ENCODE measurements at regions not wholly inside any gene's neighbourhood (a gene's known extent, or its start where the extent isn't known, plus 50 kb on each side); places are given as distances from the start of the nearest gene placed in this dataset.

GRCh38 chr1:242692988-242693387 lies 168.5 kb upstream of the PLD5 start:
- H3K36me3 ChIP-seq (ENCODE audit: control insufficient read depth in 1 of 2, insufficient read depth in 2 of 2, low read length in 2 of 2): no peaks in the 10 kb centered on the region
- DNase-seq (ENCODE audit: low read depth, low spot score) (no peak), ATAC-seq (no peak)
- CTCF ChIA-PET: no interaction called here
- no peaks in the 10 kb centered on the region for H3K9me2 ChIP-seq (ENCODE audit: insufficient read depth)
- no peaks in the 10 kb centered on the region for H3K4me1 ChIP-seq (ENCODE audit: control insufficient read depth in 1 of 2, insufficient read depth in 2 of 2, low read length in 2 of 2)
- RAD21 ChIA-PET (ENCODE audit: low non-redundant PET in 1 of 2, low total read pairs in 2 of 2, uncharacterized antibody in 2 of 2, unreplicated experiment in 2 of 2): no interaction called here
- H4K20me1 ChIP-seq (ENCODE audit: insufficient read depth): no peaks in the 10 kb centered on the region
- no peaks in the 10 kb centered on the region for H3K27me3 ChIP-seq (ENCODE audit: insufficient read depth, low read length)
- H3K27ac ChIP-seq (ENCODE audit: low read depth, low read length): no peak overlapping the region
- no peak for TF ChIP-seq ZBTB33 (IDR thresholded peaks at IDR 0.05; ENCODE audit: extremely low read depth, insufficient replicate concordance, low read length)
- no peak for TF ChIP-seq REST (IDR thresholded peaks at IDR 0.05; ENCODE audit: low read depth)
- TF ChIP-seq TCF7L2 (IDR thresholded peaks at IDR 0.05; ENCODE audit: borderline replicate concordance, extremely low read depth, insufficient read depth, insufficient read length): no peak
- no peak for TF ChIP-seq EZH2phosphoT487 (IDR thresholded peaks at IDR 0.05; ENCODE audit: borderline replicate concordance)
- TF ChIP-seq ELF1 (IDR thresholded peaks at IDR 0.05; ENCODE audit: borderline replicate concordance, low read depth): no peak
- no peak for TF ChIP-seq RAD21 (IDR thresholded peaks at IDR 0.05; ENCODE audit: low read depth)
- TF ChIP-seq SP1 (IDR thresholded peaks at IDR 0.05; ENCODE audit: low read depth): no peak
- no peak for TF ChIP-seq POLR2A (IDR thresholded peaks at IDR 0.05; ENCODE audit: borderline replicate concordance, extremely low read depth, insufficient read depth, insufficient read length)
- TF ChIP-seq ZNF274 (IDR thresholded peaks at IDR 0.05; ENCODE audit: low read depth, low read length): no peak
- TF ChIP-seq MAX (IDR thresholded peaks at IDR 0.05): no peak
- TF ChIP-seq EZH2 (IDR thresholded peaks at IDR 0.05): no peak
- no peak overlapping the region for H2AFZ ChIP-seq (ENCODE audit: low read depth, low read length, poor library complexity, severe bottlenecking)
- no TSS peak for BruUV-seq (replicated peaks)
- H3K9ac ChIP-seq (ENCODE audit: low read length): no peak overlapping the region
- H3K79me2 ChIP-seq (ENCODE audit: insufficient read depth, low read length): no peaks in the 10 kb centered on the region
- H3K9me3 ChIP-seq (ENCODE audit: control insufficient read depth in 1 of 2, insufficient read depth in 1 of 2, low read depth in 1 of 2, low read length in 2 of 2): no peaks in the 10 kb centered on the region
- no peak overlapping the region for H3K4me3 ChIP-seq (replicated peaks in 1 of 2; ENCODE audit: low read depth in 1 of 2, low read length in 2 of 2)
- POLR2A ChIA-PET: no interaction called here
- no peak overlapping the region for H3K4me2 ChIP-seq (ENCODE audit: low read length)
- intact Hi-C loops (cut with micrococcal nuclease): no loop called here
